T-cell (primary cell): ENCODE measurements at regions not wholly inside any gene's neighbourhood (a gene's known extent, or its start where the extent isn't known, plus 50 kb on each side); places are given as distances from the start of the nearest gene placed in this dataset.

Source experiments
- ATAC-seq, 4 experiments: fragments of 200-7000 bp in 3 of 4; fragments of 150-1000 bp in 1 of 4; cut with Tn5 transposase; replicated peaks in 1 of 4; 1 replicate in 3 of 4; 2 replicates in 1 of 4; pipeline ENCODE4 v1.10.0; 2021; ENCODE audit warnings: moderate library complexity in 3 of 4, mild to moderate bottlenecking in 2 of 4, moderate number of reproducible peaks in 1 of 4
- CTCF ChIA-PET, 2 donors: fragments of 300-600 bp; sonication (Branson Sonifier 250); formaldehyde crosslinking; loops; one replicate each; lab custom pipeline; 2022; ENCODE audit warnings: antibody characterized with exemption in 2 of 2; lab: Charles Lee
- POLR2A ChIA-PET, 2 donors: fragments of 300-600 bp; sonication (Branson Sonifier 250); formaldehyde crosslinking; loops; one replicate each; lab custom pipeline; 2022; ENCODE audit warnings: antibody characterized with exemption in 2 of 2; lab: Charles Lee
- DNase-seq, 35 experiments: peaks; one replicate each; pipeline versions ENCODE4 v3.0.0 to v3.0.0-alpha.2; 2013 to 2023
- H3K27ac ChIP-seq: one replicate; pipeline ENCODE4 v1.5.1; 2013; ENCODE audit warnings: low read length
- H3K27me3 ChIP-seq, 2 experiments: replicated peaks in 1 of 2; 1 replicate in 1 of 2; 2 replicates in 1 of 2; pipeline versions ENCODE4 v1.6.1 to v1.7.0; 2013; ENCODE audit warnings: low read length in 1 of 2, mixed read lengths in 1 of 2; ENCODE audit not compliant: control insufficient read depth in 2 of 2, insufficient read depth in 2 of 2; ENCODE audit errors: extremely low read depth in 1 of 2
- H3K36me3 ChIP-seq, 2 donors: 1 replicate in 1 of 2; 2 replicates in 1 of 2; pipeline versions ENCODE4 v1.6.1 to v1.7.0; 2013; ENCODE audit warnings: low read length in 1 of 2; ENCODE audit not compliant: control insufficient read depth in 2 of 2, insufficient read depth in 1 of 2; ENCODE audit errors: extremely low read depth in 1 of 2
- H3K4me1 ChIP-seq, 2 experiments: 1 replicate in 1 of 2; 2 replicates in 1 of 2; pipeline versions ENCODE4 v1.6.1 to v1.7.0; 2013; ENCODE audit warnings: low read length in 2 of 2, mixed read lengths in 1 of 2; ENCODE audit not compliant: insufficient read depth in 2 of 2, control insufficient read depth in 1 of 2; ENCODE audit errors: extremely low read depth in 1 of 2
- H3K4me3 ChIP-seq, 2 donors: 1 replicate in 1 of 2; 2 replicates in 1 of 2; pipeline versions ENCODE4 v1.5.1 to v1.7.0; 2013; ENCODE audit warnings: mild to moderate bottlenecking in 2 of 2, low read length in 1 of 2, moderate library complexity in 1 of 2; ENCODE audit not compliant: control insufficient read depth in 1 of 2; ENCODE audit errors: extremely low read depth in 1 of 2
- H3K9me3 ChIP-seq: 2 replicates; pipeline ENCODE4 v1.7.0; 2013
- H3K27ac Mint-ChIP-seq, 2 donors: one replicate each; pipeline ENCODE4 v1.8.0; 2020 to 2021; ENCODE audit warnings: mild to moderate bottlenecking in 2 of 2, mixed read lengths in 2 of 2
- H3K27me3 Mint-ChIP-seq, 2 donors: one replicate each; pipeline ENCODE4 v1.8.0; 2021 to 2022; ENCODE audit warnings: mixed read lengths in 2 of 2
- H3K36me3 Mint-ChIP-seq: one replicate; pipeline ENCODE4 v1.8.0; 2021; ENCODE audit warnings: mixed read lengths
- H3K4me1 Mint-ChIP-seq, 3 donors: one replicate each; pipeline ENCODE4 v1.8.0; 2020 to 2022; ENCODE audit warnings: mixed read lengths in 3 of 3, mild to moderate bottlenecking in 1 of 3
- H3K4me3 Mint-ChIP-seq, 3 donors: one replicate each; pipeline ENCODE4 v1.8.0; 2020 to 2022; ENCODE audit warnings: mild to moderate bottlenecking in 3 of 3, mixed read lengths in 3 of 3, moderate library complexity in 3 of 3
- H3K9me3 Mint-ChIP-seq, 3 donors: one replicate each; pipeline ENCODE4 v1.8.0; 2020 to 2022; ENCODE audit warnings: mixed read lengths in 3 of 3
- WGBS: methylation state at CpG from one replicate; pipeline ENCODE4 v1.1.5; 2013; ENCODE audit warnings: missing lambda C conversion rate; ENCODE audit not compliant: insufficient coverage; 5-methylcytosine and 5-hydroxymethylcytosine counted together

- ATAC-seq (no peak), DNase-seq (no peak)
- no peaks in the 10 kb centered on the region for H3K27me3 ChIP-seq
- no peak overlapping the region for H3K4me3 ChIP-seq
- H3K27me3 Mint-ChIP-seq = no peaks in the 10 kb centered on the region
- H3K36me3 Mint-ChIP-seq = no peaks in the 10 kb centered on the region
- H3K36me3 ChIP-seq = no peaks in the 10 kb centered on the region
- no peaks in the 10 kb centered on the region for H3K9me3 ChIP-seq
- ChIA-PET POLR2A (no interaction called here), CTCF (no interaction called here)
- no peak overlapping the region for H3K27ac ChIP-seq
- no peaks in the 10 kb centered on the region for H3K4me1 ChIP-seq
- no CpG with 5 or more reads among the region's 1 CpG for WGBS
- no peak overlapping the region for H3K27ac Mint-ChIP-seq
- no peaks in the 10 kb centered on the region for H3K4me1 Mint-ChIP-seq
- no peaks in the 10 kb centered on the region for H3K9me3 Mint-ChIP-seq
- no peak overlapping the region for H3K4me3 Mint-ChIP-seq
These were observed 57.6 kb downstream of the TENT5A start for GRCh38 chr6:81694855-81695254.

GRCh38 chr6:81694207-81694606 lies 58.3 kb downstream of the TENT5A start:
- H3K4me3 Mint-ChIP-seq = no peak overlapping the region
- no peak overlapping the region for H3K27ac ChIP-seq
- H3K27me3 ChIP-seq = no peaks in the 10 kb centered on the region
- DNase-seq (no peak), ATAC-seq (no peak)
- H3K36me3 ChIP-seq = no peaks in the 10 kb centered on the region
- POLR2A ChIA-PET = no interaction called here
- H3K27me3 Mint-ChIP-seq = no peaks in the 10 kb centered on the region
- CTCF ChIA-PET = no interaction called here
- no CpG with 5 or more reads among the region's 2 CpGs for WGBS
- no peaks in the 10 kb centered on the region for H3K4me1 ChIP-seq
- no peak overlapping the region for H3K4me3 ChIP-seq
- no peaks in the 10 kb centered on the region for H3K9me3 Mint-ChIP-seq
- no peak overlapping the region for H3K27ac Mint-ChIP-seq
- no peaks in the 10 kb centered on the region for H3K4me1 Mint-ChIP-seq
- no peaks in the 10 kb centered on the region for H3K9me3 ChIP-seq
- no peaks in the 10 kb centered on the region for H3K36me3 Mint-ChIP-seq

GRCh38 chr6:81693266-81693665 lies 59.2 kb downstream of the TENT5A start:
- no peak overlapping the region for H3K27ac ChIP-seq
- H3K4me3 Mint-ChIP-seq = no peak overlapping the region
- no peak overlapping the region for H3K4me3 ChIP-seq
- H3K36me3 ChIP-seq = no peaks in the 10 kb centered on the region
- H3K9me3 ChIP-seq = no peaks in the 10 kb centered on the region
- H3K27me3 Mint-ChIP-seq = no peaks in the 10 kb centered on the region
- DNase-seq (no peak), ATAC-seq (no peak)
- 67% methylated on average over 3 of the region's 4 CpGs for WGBS
- no peaks in the 10 kb centered on the region for H3K4me1 Mint-ChIP-seq
- H3K27ac Mint-ChIP-seq = no peak overlapping the region
- no peaks in the 10 kb centered on the region for H3K27me3 ChIP-seq
- ChIA-PET POLR2A (no interaction called here), CTCF (interaction anchor here in 1 of 2 donors (0.6 kb wide), 1 partner anchor 1880 kb away, joined by 3 read pairs; no protein-coding TSS in a partner anchor)
- H3K4me1 ChIP-seq = no peaks in the 10 kb centered on the region
- no peaks in the 10 kb centered on the region for H3K36me3 Mint-ChIP-seq
- H3K9me3 Mint-ChIP-seq = no peaks in the 10 kb centered on the region

- DNase-seq = no peak
- no CpG with 5 or more reads among the region's 1 CpG for whole genome bisulfite sequencing
- Histone ChIP-seq H3K4me1 (no peaks in the 10 kb centered on the region), H3K27me3 (no peaks in the 10 kb centered on the region), H3K27ac (no peak overlapping the region), H3K9me3 (no peaks in the 10 kb centered on the region), H3K36me3 (no peaks in the 10 kb centered on the region), H3K4me3 (no peak overlapping the region)
- Mint-ChIP-seq H3K9me3 (no peaks in the 10 kb centered on the region), H3K27ac (no peak overlapping the region), H3K36me3 (no peaks in the 10 kb centered on the region), H3K4me1 (no peaks in the 10 kb centered on the region), H3K27me3 (no peaks in the 10 kb centered on the region), H3K4me3 (no peak overlapping the region)
- POLR2A ChIA-PET = no interaction called here
- no peak for ATAC-seq
- CTCF ChIA-PET = no interaction called here
These were observed 62.4 kb downstream of the TENT5A start for GRCh38 chr6:81690073-81690472.

- POLR2A ChIA-PET = no interaction called here
- Mint-ChIP-seq H3K4me1 (no peaks in the 10 kb centered on the region), H3K36me3 (no peaks in the 10 kb centered on the region), H3K9me3 (no peaks in the 10 kb centered on the region), H3K27me3 (no peaks in the 10 kb centered on the region), H3K4me3 (no peak overlapping the region), H3K27ac (no peak overlapping the region)
- H3K27ac ChIP-seq = no peak overlapping the region
- no peaks in the 10 kb centered on the region for H3K9me3 ChIP-seq
- H3K4me3 ChIP-seq = no peak overlapping the region
- no CpG with 5 or more reads among the region's 3 CpGs for WGBS
- no peaks in the 10 kb centered on the region for H3K4me1 ChIP-seq
- ATAC-seq = no peak
- CTCF ChIA-PET = no interaction called here
- no peak for DNase-seq
- H3K27me3 ChIP-seq = no peaks in the 10 kb centered on the region
- no peaks in the 10 kb centered on the region for H3K36me3 ChIP-seq
These were observed 62.9 kb downstream of the TENT5A start for GRCh38 chr6:81689580-81689979.

GRCh38 chr6:81683912-81684311 lies 68.6 kb downstream of the TENT5A start:
- H3K36me3 Mint-ChIP-seq = no peaks in the 10 kb centered on the region
- no peak overlapping the region for H3K27ac ChIP-seq
- H3K4me1 Mint-ChIP-seq = no peaks in the 10 kb centered on the region
- no peaks in the 10 kb centered on the region for H3K9me3 ChIP-seq
- no peaks in the 10 kb centered on the region for H3K27me3 Mint-ChIP-seq
- H3K4me3 ChIP-seq = no peak overlapping the region
- H3K4me1 ChIP-seq = no peaks in the 10 kb centered on the region
- no peaks in the 10 kb centered on the region for H3K9me3 Mint-ChIP-seq
- no peak overlapping the region for H3K27ac Mint-ChIP-seq
- WGBS = no CpG with 5 or more reads among the region's 5 CpGs
- DNase-seq = no peak
- POLR2A ChIA-PET = no interaction called here
- ATAC-seq = no peak
- no peaks in the 10 kb centered on the region for H3K27me3 ChIP-seq
- H3K36me3 ChIP-seq = no peaks in the 10 kb centered on the region
- CTCF ChIA-PET = no interaction called here
- no peak overlapping the region for H3K4me3 Mint-ChIP-seq

- no peaks in the 10 kb centered on the region for H3K27me3 Mint-ChIP-seq
- ChIA-PET POLR2A (no interaction called here), CTCF (no interaction called here)
- H3K4me3 Mint-ChIP-seq = no peak overlapping the region
- ATAC-seq = no peak
- no peaks in the 10 kb centered on the region for H3K9me3 Mint-ChIP-seq
- WGBS = 100% methylated on average over 1 of the region's 5 CpGs
- H3K4me1 Mint-ChIP-seq = no peaks in the 10 kb centered on the region
- H3K4me3 ChIP-seq = no peak overlapping the region
- H3K4me1 ChIP-seq = no peaks in the 10 kb centered on the region
- H3K27me3 ChIP-seq = no peaks in the 10 kb centered on the region
- no peaks in the 10 kb centered on the region for H3K36me3 Mint-ChIP-seq
- H3K36me3 ChIP-seq = no peaks in the 10 kb centered on the region
- H3K9me3 ChIP-seq = no peaks in the 10 kb centered on the region
- DNase-seq = no peak
- H3K27ac Mint-ChIP-seq = no peak overlapping the region
- H3K27ac ChIP-seq = no peak overlapping the region
These were observed 69.4 kb downstream of the TENT5A start for GRCh38 chr6:81682858-81683620.
